ENCODE measurements at regions not wholly inside any gene's neighbourhood (a gene's known extent, or its start where the extent isn't known, plus 50 kb on each side); places are given as distances from the start of the nearest gene placed in this dataset.
A peak's percentile ranks its signal among the peaks of the same experiment; 100 is the strongest.

GRCh38 chr2:58852243-58852642, 611.1 kb upstream of the FANCL start:
- no peaks in the 10 kb centered on the region for H3K27me3 ChIP-seq (ENCODE audit: control insufficient read depth, insufficient read depth)
- WGBS = 41% methylated on average over 5 of the region's 5 CpGs
- intact Hi-C loops (cut with DNase I) = no loop called here
- no peaks in the 10 kb centered on the region for H3K4me1 ChIP-seq (ENCODE audit: control insufficient read depth, insufficient read depth, low read length)
- no peak overlapping the region for H3K4me3 ChIP-seq (ENCODE audit: low read length)
- H3K27ac ChIP-seq (ENCODE audit: low read length) = no peak overlapping the region
- H3K9me3 ChIP-seq (ENCODE audit: control insufficient read depth, low read length) = no peaks in the 10 kb centered on the region
- DNase-seq (no peak), ATAC-seq (no peak)

GRCh38 chr2:58851598-58851997, 610.5 kb upstream of the FANCL start:
- DNase-seq = no peak
- Histone ChIP-seq H3K4me1 (ENCODE audit: control insufficient read depth, insufficient read depth, low read length) (no peaks in the 10 kb centered on the region), H3K9me3 (ENCODE audit: control insufficient read depth, low read length) (no peaks in the 10 kb centered on the region), H3K27me3 (ENCODE audit: control insufficient read depth, insufficient read depth) (no peaks in the 10 kb centered on the region), H3K27ac (ENCODE audit: low read length) (no peak overlapping the region), H3K4me3 (ENCODE audit: low read length) (no peak overlapping the region)
- intact Hi-C loops (cut with DNase I) = no loop called here
- 74% methylated on average over 2 of the region's 2 CpGs for WGBS
- no peak for ATAC-seq

DNA sequence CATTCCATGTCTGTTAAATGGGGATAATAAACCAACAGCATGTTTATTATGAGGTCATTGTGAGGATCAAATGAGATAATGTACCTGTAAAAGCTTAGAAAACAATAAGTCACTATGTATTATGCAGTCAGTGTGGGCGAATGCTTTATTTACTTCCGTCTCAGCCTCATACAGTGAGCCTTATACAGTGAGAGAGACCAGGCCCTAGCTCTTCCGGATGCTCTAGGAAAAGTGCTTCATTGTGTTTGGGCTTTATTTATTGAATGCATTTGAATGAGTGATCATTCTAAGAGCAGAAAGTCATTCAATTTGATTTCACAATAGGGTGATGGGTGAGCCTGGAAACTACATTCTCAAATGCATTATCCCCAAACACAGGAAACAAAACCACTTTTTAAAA, 603.9 kb upstream of the FANCL start:
- intact Hi-C loops (cut with DNase I) = no loop called here
- no peaks in the 10 kb centered on the region for H3K4me1 ChIP-seq (ENCODE audit: control insufficient read depth, insufficient read depth, low read length)
- WGBS = 78% methylated on average over 3 of the region's 3 CpGs
- ATAC-seq (no peak), DNase-seq (no peak)
- no peak overlapping the region for H3K27ac ChIP-seq (ENCODE audit: low read length)
- no peak overlapping the region for H3K4me3 ChIP-seq (ENCODE audit: low read length)
- no peaks in the 10 kb centered on the region for H3K27me3 ChIP-seq (ENCODE audit: control insufficient read depth, insufficient read depth)
- no peaks in the 10 kb centered on the region for H3K9me3 ChIP-seq (ENCODE audit: control insufficient read depth, low read length)

DNA sequence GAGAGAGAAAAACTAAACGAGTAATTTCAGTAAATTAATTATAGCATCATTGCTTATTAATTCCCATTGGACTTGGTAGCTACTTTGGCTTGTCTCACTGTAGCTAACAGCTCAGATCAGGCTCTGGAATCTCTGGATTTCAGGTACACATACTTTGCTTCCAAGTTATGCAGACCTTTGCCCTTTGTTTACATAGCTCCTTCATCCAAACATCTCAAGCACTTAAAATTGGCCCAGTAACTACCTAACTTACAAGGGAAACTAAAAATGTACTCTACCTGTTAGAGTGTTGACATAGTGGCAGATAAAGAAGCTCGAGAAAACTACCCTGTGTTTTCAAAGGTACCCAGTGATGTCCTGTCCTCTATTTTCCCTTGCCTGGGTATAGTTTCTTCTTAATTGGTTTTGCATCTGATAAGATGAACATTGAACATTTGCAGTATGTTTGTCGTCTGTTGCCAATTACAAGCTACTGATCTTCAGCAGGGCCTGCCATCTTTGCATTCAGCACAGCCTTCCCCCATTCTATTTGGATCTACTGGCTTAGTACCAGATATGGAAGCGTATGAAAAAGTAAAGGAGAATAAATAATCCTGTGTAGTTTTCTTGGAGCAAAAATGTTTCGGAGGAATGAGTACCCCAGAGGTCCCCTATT, 601.5 kb upstream of the FANCL start:
- ATAC-seq = no peak
- Histone ChIP-seq H3K27me3 (ENCODE audit: control insufficient read depth, insufficient read depth) (no peaks in the 10 kb centered on the region), H3K4me1 (ENCODE audit: control insufficient read depth, insufficient read depth, low read length) (no peaks in the 10 kb centered on the region), H3K4me3 (ENCODE audit: low read length) (no peak overlapping the region), H3K9me3 (ENCODE audit: control insufficient read depth, low read length) (no peaks in the 10 kb centered on the region), H3K27ac (ENCODE audit: low read length) (no peak overlapping the region)
- 62% methylated on average over 5 of the region's 5 CpGs for WGBS
- intact Hi-C loops (cut with DNase I) = no loop called here
- no peak for DNase-seq

DNA sequence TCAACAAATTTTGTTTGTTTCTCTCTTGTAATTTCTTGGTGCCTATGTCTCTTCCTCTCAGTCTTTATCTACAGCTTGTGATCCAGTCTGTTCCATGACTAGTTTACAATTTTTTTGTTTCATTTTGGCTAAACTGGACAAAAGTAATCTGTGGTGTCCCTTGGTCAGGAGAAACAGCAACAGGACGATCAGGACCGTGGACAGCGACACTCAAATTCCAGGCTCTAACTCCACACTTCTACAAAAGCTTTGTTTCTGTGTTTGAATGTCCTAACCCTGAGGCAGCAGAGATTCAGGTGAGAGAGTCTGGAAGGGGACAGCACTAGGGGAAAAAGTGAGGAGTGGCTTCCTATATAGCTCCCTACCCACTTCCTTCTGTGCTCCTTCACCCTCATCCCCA, 593.3 kb upstream of the FANCL start:
- DNase-seq (peak in 2 of 3 donors; percentile 25 to 43), ATAC-seq (no peak)
- no peaks in the 10 kb centered on the region for H3K27me3 ChIP-seq (ENCODE audit: control insufficient read depth, insufficient read depth)
- H3K27ac ChIP-seq (ENCODE audit: low read length) = no peak overlapping the region
- 8% methylated on average over 3 of the region's 3 CpGs for WGBS
- no peaks in the 10 kb centered on the region for H3K4me1 ChIP-seq (ENCODE audit: control insufficient read depth, insufficient read depth, low read length)
- no peaks in the 10 kb centered on the region for H3K9me3 ChIP-seq (ENCODE audit: control insufficient read depth, low read length)
- intact Hi-C loops (cut with DNase I) = no loop called here
- H3K4me3 ChIP-seq (ENCODE audit: low read length) = no peak overlapping the region

DNA sequence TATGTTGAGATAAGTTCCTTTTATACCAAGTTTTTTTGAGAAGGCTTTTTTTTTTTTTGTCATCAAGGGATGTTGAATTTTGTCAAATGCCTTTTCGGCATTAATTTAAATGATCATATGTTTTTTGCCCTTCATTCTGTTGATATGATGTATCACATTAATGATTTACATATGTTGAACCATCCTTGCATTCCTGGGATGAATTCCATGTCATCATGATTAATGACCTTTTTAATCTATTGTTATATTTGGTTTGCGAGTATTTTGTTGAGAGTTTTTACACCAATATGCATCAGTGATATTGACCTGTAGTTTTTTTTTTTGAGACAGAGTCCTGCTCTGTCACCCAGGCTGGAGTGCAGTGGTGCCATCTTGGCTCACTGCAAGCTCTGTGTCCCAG, 585.7 kb upstream of the FANCL start:
- intact Hi-C loops (cut with DNase I) = no loop called here
- Histone ChIP-seq H3K4me1 (ENCODE audit: control insufficient read depth, insufficient read depth, low read length) (no peaks in the 10 kb centered on the region), H3K27me3 (ENCODE audit: control insufficient read depth, insufficient read depth) (no peaks in the 10 kb centered on the region), H3K9me3 (ENCODE audit: control insufficient read depth, low read length) (no peaks in the 10 kb centered on the region), H3K4me3 (ENCODE audit: low read length) (no peak overlapping the region), H3K27ac (ENCODE audit: low read length) (no peak overlapping the region)
- DNase-seq (no peak), ATAC-seq (no peak)
- WGBS = 89% methylated on average over 2 of the region's 2 CpGs

GRCh38 chr2:58812771-58813344, 571.7 kb upstream of the FANCL start:
- intact Hi-C loops (cut with DNase I) = no loop called here
- WGBS = 67% methylated on average over 4 of the region's 4 CpGs
- no peaks in the 10 kb centered on the region for H3K9me3 ChIP-seq (ENCODE audit: control insufficient read depth, low read length)
- H3K4me1 ChIP-seq (ENCODE audit: control insufficient read depth, insufficient read depth, low read length) = no peaks in the 10 kb centered on the region
- no peak for DNase-seq
- no peak overlapping the region for H3K4me3 ChIP-seq (ENCODE audit: low read length)
- no peaks in the 10 kb centered on the region for H3K27me3 ChIP-seq (ENCODE audit: control insufficient read depth, insufficient read depth)
- H3K27ac ChIP-seq (ENCODE audit: low read length) = no peak overlapping the region
- no peak for ATAC-seq

DNA sequence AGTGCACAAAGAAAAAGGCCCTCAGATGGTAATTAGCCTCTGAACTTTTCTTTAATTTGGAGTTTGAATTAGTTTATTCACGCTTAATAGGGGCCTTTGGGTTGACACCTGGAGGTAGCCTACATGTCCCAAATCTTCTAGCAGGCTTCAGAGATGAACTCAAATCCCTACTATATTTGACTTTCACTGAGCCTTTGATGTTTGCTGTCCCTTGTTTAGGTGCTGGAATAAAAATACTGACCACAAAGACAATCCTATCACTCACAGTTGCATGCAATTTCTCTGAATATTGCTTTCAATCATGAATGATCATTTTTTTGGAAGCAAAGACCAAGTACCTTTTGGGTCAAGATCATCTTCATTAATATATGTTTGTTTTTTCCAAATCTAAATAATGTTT, 564.0 kb upstream of the FANCL start:
- ATAC-seq (no peak), DNase-seq (no peak)
- 77% methylated on average over 1 of the region's 1 CpG for WGBS
- intact Hi-C loops (cut with DNase I) = no loop called here
- no peaks in the 10 kb centered on the region for H3K4me1 ChIP-seq (ENCODE audit: control insufficient read depth, insufficient read depth, low read length)
- no peak overlapping the region for H3K4me3 ChIP-seq (ENCODE audit: low read length)
- no peaks in the 10 kb centered on the region for H3K27me3 ChIP-seq (ENCODE audit: control insufficient read depth, insufficient read depth)
- H3K9me3 ChIP-seq (ENCODE audit: control insufficient read depth, low read length) = no peaks in the 10 kb centered on the region
- no peak overlapping the region for H3K27ac ChIP-seq (ENCODE audit: low read length)

GRCh38 chr2:58803192-58803591, 562.1 kb upstream of the FANCL start:
- Histone ChIP-seq H3K4me3 (ENCODE audit: low read length) (no peak overlapping the region), H3K27me3 (ENCODE audit: control insufficient read depth, insufficient read depth) (no peaks in the 10 kb centered on the region), H3K27ac (ENCODE audit: low read length) (no peak overlapping the region), H3K9me3 (ENCODE audit: control insufficient read depth, low read length) (no peaks in the 10 kb centered on the region), H3K4me1 (ENCODE audit: control insufficient read depth, insufficient read depth, low read length) (no peaks in the 10 kb centered on the region)
- no peak for ATAC-seq
- intact Hi-C loops (cut with DNase I) = no loop called here
- DNase-seq = no peak
- WGBS = 73% methylated on average over 2 of the region's 2 CpGs

DNA sequence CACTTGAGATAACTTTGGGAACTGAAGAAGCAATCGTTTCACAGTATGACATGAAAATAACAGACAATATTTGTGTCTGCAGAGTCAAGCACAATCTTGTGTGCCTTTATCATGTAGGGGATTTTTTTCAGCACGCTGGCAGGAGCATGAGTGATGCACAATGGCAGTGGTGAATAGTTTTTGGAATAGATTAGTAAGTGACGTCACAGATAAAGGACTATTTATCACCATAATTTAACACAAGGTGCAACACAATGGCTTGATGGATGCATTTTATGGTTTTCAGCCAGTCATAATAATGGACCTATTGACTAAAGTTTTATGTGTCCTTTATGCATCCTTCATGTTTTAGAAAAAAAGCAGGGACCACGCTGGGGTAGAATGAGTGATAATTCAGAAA, 559.8 kb upstream of the FANCL start:
- intact Hi-C loops (cut with DNase I) = no loop called here
- ATAC-seq = no peak
- Histone ChIP-seq H3K4me3 (ENCODE audit: low read length) (no peak overlapping the region), H3K4me1 (ENCODE audit: control insufficient read depth, insufficient read depth, low read length) (no peaks in the 10 kb centered on the region), H3K9me3 (ENCODE audit: control insufficient read depth, low read length) (no peaks in the 10 kb centered on the region), H3K27ac (ENCODE audit: low read length) (no peak overlapping the region), H3K27me3 (ENCODE audit: control insufficient read depth, insufficient read depth) (no peaks in the 10 kb centered on the region)
- 56% methylated on average over 4 of the region's 4 CpGs for WGBS
- DNase-seq = no peak

GRCh38 chr2:58798676-58799208, 557.6 kb upstream of the FANCL start:
- intact Hi-C loops (cut with DNase I) = no loop called here
- Histone ChIP-seq H3K27ac (ENCODE audit: low read length) (no peak overlapping the region), H3K4me1 (ENCODE audit: control insufficient read depth, insufficient read depth, low read length) (no peaks in the 10 kb centered on the region), H3K27me3 (ENCODE audit: control insufficient read depth, insufficient read depth) (no peaks in the 10 kb centered on the region), H3K4me3 (ENCODE audit: low read length) (no peak overlapping the region), H3K9me3 (ENCODE audit: control insufficient read depth, low read length) (no peaks in the 10 kb centered on the region)
- no peak for ATAC-seq
- DNase-seq = no peak
- 89% methylated on average over 6 of the region's 6 CpGs for WGBS
